A673 (cell line): ENCODE measurements at regions not wholly inside any gene's neighbourhood (a gene's known extent, or its start where the extent isn't known, plus 50 kb on each side); places are given as distances from the start of the nearest gene placed in this dataset.

ENCODE experiments used
- BruUV-seq: library from RNA; stranded (reverse); fragments of 400-500 nt; replicated peaks from 2 replicates; lab custom pipeline; 2021; lab: Mats Ljungman, UMichigan
- CTCF ChIA-PET: fragments of 300-600 bp; sonication (Branson Sonifier 250); formaldehyde crosslinking; loops from one replicate; lab custom pipeline; 2022; ENCODE audit warnings: antibody characterized with exemption; lab: Charles Lee
- POLR2A ChIA-PET: fragments of 300-600 bp; sonication (Branson Sonifier 250); formaldehyde crosslinking; loops from one replicate; lab custom pipeline; 2022; ENCODE audit warnings: antibody characterized with exemption; ENCODE audit not compliant: low non-redundant PET; lab: Charles Lee
- DNase-seq: peaks from one replicate; pipeline ENCODE4 v3.0.0-alpha.2; 2015; ENCODE audit warnings: low spot score
- H3K27ac ChIP-seq: fragments of 200-600 bp; sonication (generic); 2 replicates; pipeline ENCODE4 v1.5.1; 2016; ENCODE audit warnings: mixed run types, low read depth, mild to moderate bottlenecking, mixed read lengths, antibody characterized with exemption, low read length; ENCODE audit not compliant: poor library complexity, severe bottlenecking
- H3K27me3 ChIP-seq: fragments of 200-600 bp; sonication (generic); replicated peaks from 2 replicates; pipeline ENCODE4 v1.6.1; 2017; ENCODE audit warnings: mixed run types, low read depth, mild to moderate bottlenecking, mixed read lengths, antibody characterized with exemption, low read length; ENCODE audit not compliant: insufficient read depth, poor library complexity
- H3K36me3 ChIP-seq: fragments of 200-600 bp; sonication (generic); 2 replicates; pipeline ENCODE4 v1.6.1; 2016; ENCODE audit warnings: mixed run types, mild to moderate bottlenecking, mixed read lengths, antibody characterized with exemption, low read length; ENCODE audit not compliant: insufficient read depth, poor library complexity, severe bottlenecking
- H3K4me1 ChIP-seq: fragments of 200-600 bp; sonication (generic); 2 replicates; pipeline ENCODE4 v1.6.1; 2017; ENCODE audit warnings: mixed run types, mild to moderate bottlenecking, mixed read lengths, antibody characterized with exemption, low read length; ENCODE audit not compliant: insufficient read depth, poor library complexity, severe bottlenecking
- H3K4me3 ChIP-seq: fragments of 200-600 bp; sonication (generic); 2 replicates; pipeline ENCODE4 v1.5.1; 2016; ENCODE audit warnings: low read depth, mixed run types, mild to moderate bottlenecking, mixed read lengths, low read length; ENCODE audit not compliant: poor library complexity, severe bottlenecking
- H3K9me3 ChIP-seq: fragments of 200-600 bp; sonication (generic); 2 replicates; pipeline ENCODE4 v1.6.1; 2016; ENCODE audit warnings: mixed run types, low read depth, mild to moderate bottlenecking, mixed read lengths, antibody characterized with exemption, low read length; ENCODE audit not compliant: poor library complexity, severe bottlenecking
- EZH2 ChIP-seq: fragments of 200-600 bp; sonication (generic); IDR thresholded peaks from 2 replicates; pipeline ENCODE4 v1.6.1; 2017; ENCODE audit warnings: borderline replicate concordance, low read depth, mild to moderate bottlenecking, mixed read lengths, antibody characterized with exemption, low read length; ENCODE audit not compliant: poor library complexity, severe bottlenecking
- intact Hi-C: fragments of 100-400 bp; cut with micrococcal nuclease; formaldehyde crosslinking; loops from one replicate; pipeline ENCODE4 v1.10.0; 2022; ENCODE audit not compliant: unreplicated experiment
- TF ChIP-seq, protein P1 (sequence below): fragments of 300-800, 200-600 bp; sonication (generic); conservative IDR thresholded peaks from 2 replicates; pipeline ENCODE4 v1.5.1; 2017; ENCODE audit warnings: low read depth, mild to moderate bottlenecking, antibody characterized with exemption, low read length, moderate library complexity, mixed read lengths

DNA sequence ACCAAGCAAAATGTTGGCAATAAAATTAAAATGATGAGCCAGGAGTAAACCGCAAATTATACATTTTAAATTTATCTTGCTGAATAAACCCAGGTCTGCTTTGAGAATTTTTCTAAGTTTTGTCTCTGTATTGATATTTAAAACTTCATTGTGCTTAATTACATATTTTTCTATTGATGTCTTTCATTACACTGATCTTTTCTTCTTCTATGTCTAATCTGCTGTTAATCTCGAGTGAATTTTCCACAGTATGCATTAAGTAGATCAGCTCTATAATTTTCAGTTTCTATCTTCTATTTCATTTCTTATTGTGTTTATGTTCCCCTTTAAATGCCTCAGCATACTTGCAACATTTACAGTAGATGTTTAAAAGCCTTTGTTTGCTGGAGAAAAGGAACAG is 918.7 kb downstream of the FAT4 start:
- CTCF ChIA-PET = no interaction called here
- BruUV-seq = no TSS peak
- Histone ChIP-seq H3K4me1 (no peaks in the 10 kb centered on the region), H3K36me3 (no peaks in the 10 kb centered on the region), H3K4me3 (no peak overlapping the region), H3K27me3 (no peaks in the 10 kb centered on the region), H3K9me3 (peaks cover 6% of the 10 kb centered on the region), H3K27ac (no peak overlapping the region)
- no peak for DNase-seq
- POLR2A ChIA-PET = no interaction called here
- intact Hi-C loops = no loop called here
- TF ChIP-seq, protein P1, sequence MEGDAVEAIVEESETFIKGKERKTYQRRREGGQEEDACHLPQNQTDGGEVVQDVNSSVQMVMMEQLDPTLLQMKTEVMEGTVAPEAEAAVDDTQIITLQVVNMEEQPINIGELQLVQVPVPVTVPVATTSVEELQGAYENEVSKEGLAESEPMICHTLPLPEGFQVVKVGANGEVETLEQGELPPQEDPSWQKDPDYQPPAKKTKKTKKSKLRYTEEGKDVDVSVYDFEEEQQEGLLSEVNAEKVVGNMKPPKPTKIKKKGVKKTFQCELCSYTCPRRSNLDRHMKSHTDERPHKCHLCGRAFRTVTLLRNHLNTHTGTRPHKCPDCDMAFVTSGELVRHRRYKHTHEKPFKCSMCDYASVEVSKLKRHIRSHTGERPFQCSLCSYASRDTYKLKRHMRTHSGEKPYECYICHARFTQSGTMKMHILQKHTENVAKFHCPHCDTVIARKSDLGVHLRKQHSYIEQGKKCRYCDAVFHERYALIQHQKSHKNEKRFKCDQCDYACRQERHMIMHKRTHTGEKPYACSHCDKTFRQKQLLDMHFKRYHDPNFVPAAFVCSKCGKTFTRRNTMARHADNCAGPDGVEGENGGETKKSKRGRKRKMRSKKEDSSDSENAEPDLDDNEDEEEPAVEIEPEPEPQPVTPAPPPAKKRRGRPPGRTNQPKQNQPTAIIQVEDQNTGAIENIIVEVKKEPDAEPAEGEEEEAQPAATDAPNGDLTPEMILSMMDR = no peak
- TF ChIP-seq EZH2 = no peak

DNA sequence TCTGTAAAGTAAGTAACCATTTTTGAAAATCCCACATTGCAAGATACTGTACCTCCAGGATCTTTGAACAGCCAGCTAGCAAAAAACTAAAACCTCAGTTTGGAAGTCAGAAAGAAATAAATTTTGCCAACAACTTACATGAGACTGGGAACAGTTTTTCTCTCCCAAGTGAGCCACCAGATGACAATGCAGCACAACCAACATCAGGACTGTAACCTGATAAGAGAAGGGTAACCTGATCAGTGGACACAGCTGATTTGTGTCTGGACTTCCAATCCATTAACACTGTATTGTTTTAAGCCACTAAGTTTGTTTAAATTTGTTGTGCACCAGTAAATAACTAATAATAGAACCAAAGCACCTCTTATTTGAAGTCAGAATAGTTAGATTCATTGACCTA is 923.3 kb downstream of the FAT4 start:
- Histone ChIP-seq H3K27ac (no peak overlapping the region), H3K27me3 (no peaks in the 10 kb centered on the region), H3K4me1 (peaks cover 13% of the 10 kb centered on the region), H3K9me3 (peaks cover 6% of the 10 kb centered on the region), H3K36me3 (no peaks in the 10 kb centered on the region), H3K4me3 (no peak overlapping the region)
- intact Hi-C loops = no loop called here
- ChIA-PET CTCF (no interaction called here), POLR2A (no interaction called here)
- no peak for DNase-seq
- TF ChIP-seq EZH2 = no peak
- TF ChIP-seq, protein P1 = no peak
- BruUV-seq = no TSS peak

DNA sequence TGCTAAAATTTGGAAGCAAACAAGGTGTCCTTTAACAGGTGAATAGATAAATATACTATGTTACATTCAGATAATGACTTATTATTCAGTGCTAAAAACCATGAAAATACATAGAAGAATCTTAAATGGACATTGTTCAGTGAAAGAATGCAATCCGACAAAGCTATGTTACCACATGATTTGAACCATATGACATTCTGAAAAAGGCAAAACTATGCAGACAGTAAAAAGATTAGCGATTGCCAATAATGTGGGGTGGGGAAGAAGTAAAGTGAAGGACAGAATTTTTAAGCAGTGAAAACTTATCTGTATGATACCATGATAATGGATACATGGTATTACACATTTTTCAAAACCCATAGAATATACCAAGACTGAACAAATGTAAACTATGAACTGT is 926.9 kb downstream of the FAT4 start:
- Histone ChIP-seq H3K4me1 (peaks cover 20% of the 10 kb centered on the region), H3K27ac (no peak overlapping the region), H3K27me3 (no peaks in the 10 kb centered on the region), H3K4me3 (no peak overlapping the region), H3K9me3 (no peaks in the 10 kb centered on the region), H3K36me3 (no peaks in the 10 kb centered on the region)
- CTCF ChIA-PET = no interaction called here
- TF ChIP-seq EZH2 = no peak
- TF ChIP-seq, protein P1 = no peak
- BruUV-seq = no TSS peak
- intact Hi-C loops = no loop called here
- POLR2A ChIA-PET = no interaction called here
- DNase-seq = no peak
